A549 (cell line): ENCODE measurements at regions not wholly inside any gene's neighbourhood (a gene's known extent, or its start where the extent isn't known, plus 50 kb on each side); places are given as distances from the start of the nearest gene placed in this dataset.

Experiments used
- ATAC-seq, 2 experiments: fragments of 200-7000 bp in 1 of 2; fragments of >200 bp in 1 of 2; cut with Nextera tagmentation in 1 of 2; cut with Tn5 transposase in 1 of 2; 3 replicates each; pipeline versions ENCODE4 v1.8.0 to v1.9.1; 2018 to 2020; ENCODE audit warnings: mild to moderate bottlenecking in 1 of 2, moderate library complexity in 1 of 2
- CTCF ChIA-PET: fragments of 300-600 bp; sonication (Branson Sonifier 250); formaldehyde crosslinking; extraction: SDS; loops from one replicate; lab custom pipeline; 2021; ENCODE audit warnings: antibody characterized with exemption, inconsistent platforms; lab: Yijun Ruan, JAX
- POLR2A ChIA-PET: fragments of 350-600 bp; formaldehyde crosslinking; extraction: SDS; loops from one replicate; lab custom pipeline; 2021; ENCODE audit warnings: antibody characterized with exemption, inconsistent platforms; lab: Yijun Ruan, JAX
- DNase-seq, 2 experiments: peaks; one replicate each; pipeline versions ENCODE4 v3.0.0 to v3.0.0-alpha.2; 2011 to 2016; ENCODE audit warnings: low read depth in 1 of 2, low spot score in 1 of 2
- FAIRE-seq: peaks from 2 replicates; lab custom pipeline; 2011; peaks lifted over from hg19 to GRCh38; lab: Jason Lieb, UNC
- H3K27ac ChIP-seq, 2 experiments: fragments of >200 bp; sonication (Bioruptor Twin); formaldehyde crosslinking; 3 replicates each; pipeline ENCODE4 v1.5.1; 2016 to 2017
- H3K4me1 ChIP-seq: fragments of >200 bp; sonication (Bioruptor Twin); formaldehyde crosslinking; 3 replicates; pipeline ENCODE4 v1.6.1; 2016
- H3K4me2 ChIP-seq: fragments of >200 bp; sonication (Bioruptor Twin); formaldehyde crosslinking; 3 replicates; pipeline ENCODE4 v1.6.1; 2016
- H3K4me3 ChIP-seq: fragments of >200 bp; sonication (Bioruptor Twin); formaldehyde crosslinking; 3 replicates; pipeline ENCODE4 v1.5.1; 2016
- H3K9me3 ChIP-seq: fragments of >200 bp; sonication (Bioruptor Twin); formaldehyde crosslinking; 3 replicates; pipeline ENCODE4 v1.6.1; 2016
- CEBPB ChIP-seq, 2 experiments: fragments of >200 bp in 1 of 2; sonication (Bioruptor Twin) in 1 of 2; formaldehyde crosslinking in 1 of 2; IDR thresholded peaks; 2 replicates each; pipeline ENCODE4 v1.6.1; 2012 to 2016
- CHD2 ChIP-seq: fragments of 150-350 bp; IDR thresholded peaks from 2 replicates; pipeline ENCODE4 v1.6.1; 2014; ENCODE audit warnings: low read length; ENCODE audit not compliant: partially characterized antibody
- CHD4 ChIP-seq: fragments of 200-600 bp; sonication (generic); IDR thresholded peaks from 2 replicates; pipeline ENCODE4 v1.6.1; 2016; ENCODE audit warnings: antibody characterized with exemption, mild to moderate bottlenecking, borderline replicate concordance
- FOSB ChIP-seq: fragments of 250-450 bp; sonication (Bioruptor Pico); IDR thresholded peaks from 2 replicates; pipeline ENCODE4 v1.5.0; 2020; ENCODE audit warnings: mild to moderate bottlenecking, moderate library complexity
- FOSL2 ChIP-seq, 2 experiments: fragments of 450-650 bp in 1 of 2; fragments of >200 bp in 1 of 2; sonication (Bioruptor Twin) in 1 of 2; formaldehyde crosslinking; IDR thresholded peaks; 2 replicates each; pipeline versions ENCODE4 v1.5.0 to v1.6.1; 2016 to 2020; ENCODE audit warnings: mild to moderate bottlenecking in 1 of 2, moderate library complexity in 1 of 2
- FOXS1 ChIP-seq: fragments of 250-450 bp; sonication (Bioruptor Pico); IDR thresholded peaks from 2 replicates; pipeline ENCODE4 v1.5.0; 2020; ENCODE audit warnings: mild to moderate bottlenecking, moderate library complexity
- GATA3 ChIP-seq: IDR thresholded peaks from 2 replicates; pipeline ENCODE4 v1.6.1; 2012; ENCODE audit warnings: borderline replicate concordance
- HEYL ChIP-seq: fragments of 250-450 bp; sonication (Bioruptor Pico); IDR thresholded peaks from 2 replicates; pipeline ENCODE4 v1.8.0; 2021; ENCODE audit warnings: mild to moderate bottlenecking, moderate library complexity
- MAFK ChIP-seq: fragments of 450-650 bp; IDR thresholded peaks from 2 replicates; pipeline ENCODE4 v1.6.1; 2014; ENCODE audit not compliant: partially characterized antibody
- MAZ ChIP-seq: fragments of 150-350 bp; IDR thresholded peaks from 2 replicates; pipeline ENCODE4 v1.6.1; 2014; ENCODE audit warnings: antibody characterized with exemption, low read depth, low read length, borderline replicate concordance
- RAD21 ChIP-seq, 2 experiments: fragments of >200 bp in 1 of 2; sonication (Bioruptor Twin) in 1 of 2; formaldehyde crosslinking in 1 of 2; IDR thresholded peaks in 1 of 2; conservative IDR thresholded peaks in 1 of 2; 2 replicates in 1 of 2; 3 replicates in 1 of 2; pipeline ENCODE4 v1.6.1; 2012 to 2018; ENCODE audit warnings: inconsistent platforms in 1 of 2
- ZC3H11A ChIP-seq: fragments of 450-650 bp; IDR thresholded peaks from 2 replicates; pipeline ENCODE4 v1.6.1; 2014; ENCODE audit warnings: antibody characterized with exemption, mild to moderate bottlenecking
- ZNF302 ChIP-seq: fragments of 250-450 bp; sonication (Bioruptor Pico); IDR thresholded peaks from 2 replicates; pipeline ENCODE4 v1.9.0; 2021; ENCODE audit warnings: inconsistent platforms, mild to moderate bottlenecking, moderate library complexity
- WGBS: methylation state at CpG from one replicate; pipeline ENCODE4 v1.1.6; 2017; ENCODE audit errors: missing lambda C conversion rate; 5-methylcytosine and 5-hydroxymethylcytosine counted together
- TF ChIP-seq, protein P1 (sequence below): fragments of >200 bp; sonication (Bioruptor Twin); formaldehyde crosslinking; IDR thresholded peaks from 2 replicates; pipeline ENCODE4 v1.6.1; 2016
- TF ChIP-seq, protein P2 (sequence below): fragments of 200-600 bp; sonication (generic); IDR thresholded peaks from 2 replicates; pipeline ENCODE4 v1.6.1; 2016; ENCODE audit warnings: antibody characterized with exemption, mild to moderate bottlenecking, moderate library complexity
- TF ChIP-seq, protein P3 (sequence below): IDR thresholded peaks from 2 replicates; pipeline ENCODE4 v1.6.1; 2012
- TF ChIP-seq, protein P4 (sequence below): IDR thresholded peaks from 2 replicates; pipeline ENCODE4 v1.6.1; 2012; ENCODE audit warnings: low read depth, borderline replicate concordance
- TF ChIP-seq, protein P5 (sequence below): fragments of 150-350 bp; IDR thresholded peaks from 2 replicates; pipeline ENCODE4 v1.6.1; 2014; ENCODE audit warnings: low read depth, mild to moderate bottlenecking, low read length

DNA sequence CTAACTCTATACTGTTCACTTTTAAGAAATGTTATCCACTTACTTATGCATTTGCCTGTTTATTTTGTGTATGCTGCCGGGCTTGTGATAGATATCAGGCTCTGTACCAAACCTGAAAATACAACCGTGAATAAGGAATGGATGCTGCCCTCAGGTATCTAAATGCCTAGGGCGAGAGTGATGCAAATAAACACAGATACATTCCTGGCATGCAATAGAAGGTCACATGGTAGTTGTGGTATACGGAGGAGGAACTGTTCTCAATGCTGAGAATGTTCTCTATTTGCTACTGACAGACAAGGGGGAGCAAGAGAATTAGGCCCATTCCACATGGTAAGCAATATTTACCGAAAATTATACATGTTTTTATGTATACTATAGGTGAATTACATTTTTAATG is 227.8 kb downstream of the ICE1 start:
- WGBS, result 13% methylated on average over 5 of the region's 5 CpGs

DNA sequence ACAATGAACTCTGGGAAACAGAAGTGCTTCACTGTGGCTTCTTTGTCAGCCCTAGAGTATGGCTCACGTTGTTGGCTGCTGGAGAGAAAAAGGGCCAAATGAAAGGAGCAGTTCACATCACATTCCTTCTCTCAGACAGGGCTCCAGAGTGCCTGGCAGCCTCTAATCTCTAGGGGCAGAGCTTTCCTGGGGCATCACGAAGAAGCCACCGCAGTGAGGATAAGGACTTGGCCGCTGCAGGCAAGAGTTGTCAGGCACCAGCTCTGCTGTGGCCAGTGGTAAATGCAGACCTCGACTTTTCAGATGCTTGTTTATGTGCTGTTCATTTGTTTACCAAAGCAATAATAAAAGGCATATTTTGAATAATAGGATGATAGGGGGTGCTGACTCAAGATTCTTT is 227.2 kb downstream of the ICE1 start:
- TF ChIP-seq CEBPB (IDR thresholded peaks at IDR 0.05) (no peak), FOXS1 (CRISPR knock-in tag) (no peak), GATA3 (no peak), HEYL (CRISPR knock-in tag) (no peak), CHD2 (no peak), ZC3H11A (no peak), ZNF302 (CRISPR knock-in tag) (no peak), RAD21 (conservative IDR thresholded peaks at IDR 0.05 in 1 of 2, IDR thresholded peaks at IDR 0.05 in 1 of 2) (no peak)
- TF ChIP-seq, protein P1, sequence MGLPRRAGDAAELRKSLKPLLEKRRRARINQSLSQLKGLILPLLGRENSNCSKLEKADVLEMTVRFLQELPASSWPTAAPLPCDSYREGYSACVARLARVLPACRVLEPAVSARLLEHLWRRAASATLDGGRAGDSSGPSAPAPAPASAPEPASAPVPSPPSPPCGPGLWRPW, result no peak
- TF ChIP-seq, protein P2, sequence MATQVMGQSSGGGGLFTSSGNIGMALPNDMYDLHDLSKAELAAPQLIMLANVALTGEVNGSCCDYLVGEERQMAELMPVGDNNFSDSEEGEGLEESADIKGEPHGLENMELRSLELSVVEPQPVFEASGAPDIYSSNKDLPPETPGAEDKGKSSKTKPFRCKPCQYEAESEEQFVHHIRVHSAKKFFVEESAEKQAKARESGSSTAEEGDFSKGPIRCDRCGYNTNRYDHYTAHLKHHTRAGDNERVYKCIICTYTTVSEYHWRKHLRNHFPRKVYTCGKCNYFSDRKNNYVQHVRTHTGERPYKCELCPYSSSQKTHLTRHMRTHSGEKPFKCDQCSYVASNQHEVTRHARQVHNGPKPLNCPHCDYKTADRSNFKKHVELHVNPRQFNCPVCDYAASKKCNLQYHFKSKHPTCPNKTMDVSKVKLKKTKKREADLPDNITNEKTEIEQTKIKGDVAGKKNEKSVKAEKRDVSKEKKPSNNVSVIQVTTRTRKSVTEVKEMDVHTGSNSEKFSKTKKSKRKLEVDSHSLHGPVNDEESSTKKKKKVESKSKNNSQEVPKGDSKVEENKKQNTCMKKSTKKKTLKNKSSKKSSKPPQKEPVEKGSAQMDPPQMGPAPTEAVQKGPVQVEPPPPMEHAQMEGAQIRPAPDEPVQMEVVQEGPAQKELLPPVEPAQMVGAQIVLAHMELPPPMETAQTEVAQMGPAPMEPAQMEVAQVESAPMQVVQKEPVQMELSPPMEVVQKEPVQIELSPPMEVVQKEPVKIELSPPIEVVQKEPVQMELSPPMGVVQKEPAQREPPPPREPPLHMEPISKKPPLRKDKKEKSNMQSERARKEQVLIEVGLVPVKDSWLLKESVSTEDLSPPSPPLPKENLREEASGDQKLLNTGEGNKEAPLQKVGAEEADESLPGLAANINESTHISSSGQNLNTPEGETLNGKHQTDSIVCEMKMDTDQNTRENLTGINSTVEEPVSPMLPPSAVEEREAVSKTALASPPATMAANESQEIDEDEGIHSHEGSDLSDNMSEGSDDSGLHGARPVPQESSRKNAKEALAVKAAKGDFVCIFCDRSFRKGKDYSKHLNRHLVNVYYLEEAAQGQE, result no peak
- TF ChIP-seq, protein P3, sequence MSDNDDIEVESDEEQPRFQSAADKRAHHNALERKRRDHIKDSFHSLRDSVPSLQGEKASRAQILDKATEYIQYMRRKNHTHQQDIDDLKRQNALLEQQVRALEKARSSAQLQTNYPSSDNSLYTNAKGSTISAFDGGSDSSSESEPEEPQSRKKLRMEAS, result no peak
- TF ChIP-seq, all 56 proteins: peak for 0
- POLR2A ChIA-PET, result no interaction called here
- Histone ChIP-seq H3K4me2 (no peak overlapping the region), H3K4me3 (no peak overlapping the region), H3K4me1 (no peaks in the 10 kb centered on the region), H3K9me3 (no peaks in the 10 kb centered on the region), H3K27ac (no peak overlapping the region)
- CTCF ChIA-PET, result no interaction called here
- DNase-seq (no peak), FAIRE-seq (no peak), ATAC-seq (no peak)
- WGBS, result 6% methylated on average over 5 of the region's 5 CpGs

More for the DNA sequence above, 227.8 kb downstream of the ICE1 start:
- DNase-seq (no peak), ATAC-seq (no peak; a peak in 1 of 6 replicates), FAIRE-seq (no peak)
- no peak overlapping the region for H3K4me2 ChIP-seq
- no peaks in the 10 kb centered on the region for H3K9me3 ChIP-seq
- ChIA-PET POLR2A (no interaction called here), CTCF (no interaction called here)
- H3K4me3 ChIP-seq, result no peak overlapping the region
- no peak overlapping the region for H3K27ac ChIP-seq
- H3K4me1 ChIP-seq, result no peaks in the 10 kb centered on the region
- TF ChIP-seq, protein P4, sequence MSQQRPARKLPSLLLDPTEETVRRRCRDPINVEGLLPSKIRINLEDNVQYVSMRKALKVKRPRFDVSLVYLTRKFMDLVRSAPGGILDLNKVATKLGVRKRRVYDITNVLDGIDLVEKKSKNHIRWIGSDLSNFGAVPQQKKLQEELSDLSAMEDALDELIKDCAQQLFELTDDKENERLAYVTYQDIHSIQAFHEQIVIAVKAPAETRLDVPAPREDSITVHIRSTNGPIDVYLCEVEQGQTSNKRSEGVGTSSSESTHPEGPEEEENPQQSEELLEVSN, result no peak
- TF ChIP-seq FOSB (CRISPR knock-in tag) (no peak), MAZ (no peak), FOSL2 (IDR thresholded peaks at IDR 0.05) (no peak), FOSL2 (CRISPR knock-in tag; IDR thresholded peaks at IDR 0.05) (no peak), CHD4 (no peak)

DNA sequence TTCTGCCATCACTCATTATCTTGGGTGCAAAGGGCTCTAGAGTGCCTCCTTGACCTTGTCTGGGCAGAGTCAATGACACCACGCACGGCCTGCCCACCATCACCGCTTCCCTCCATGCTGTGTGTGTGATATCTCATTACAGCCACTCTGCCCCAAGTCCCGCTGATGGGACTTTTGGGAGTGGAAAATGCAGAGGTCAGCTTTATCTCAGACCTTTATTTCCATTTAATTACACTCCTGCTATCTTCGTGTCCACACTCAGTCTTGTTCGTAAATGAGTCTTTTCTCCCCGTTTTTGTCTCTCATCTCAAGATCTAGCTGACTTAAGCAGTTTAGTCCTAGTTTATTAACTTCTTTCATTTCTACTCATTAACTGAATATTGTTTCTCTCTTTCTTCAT is 226.2 kb downstream of the ICE1 start:
- H3K4me1 ChIP-seq, result no peaks in the 10 kb centered on the region
- H3K4me3 ChIP-seq, result no peak overlapping the region
- FAIRE-seq, result no peak
- no peak overlapping the region for H3K27ac ChIP-seq
- ChIA-PET CTCF (no interaction called here), POLR2A (no interaction called here)
- DNase-seq, result no peak
- TF ChIP-seq, protein P5, sequence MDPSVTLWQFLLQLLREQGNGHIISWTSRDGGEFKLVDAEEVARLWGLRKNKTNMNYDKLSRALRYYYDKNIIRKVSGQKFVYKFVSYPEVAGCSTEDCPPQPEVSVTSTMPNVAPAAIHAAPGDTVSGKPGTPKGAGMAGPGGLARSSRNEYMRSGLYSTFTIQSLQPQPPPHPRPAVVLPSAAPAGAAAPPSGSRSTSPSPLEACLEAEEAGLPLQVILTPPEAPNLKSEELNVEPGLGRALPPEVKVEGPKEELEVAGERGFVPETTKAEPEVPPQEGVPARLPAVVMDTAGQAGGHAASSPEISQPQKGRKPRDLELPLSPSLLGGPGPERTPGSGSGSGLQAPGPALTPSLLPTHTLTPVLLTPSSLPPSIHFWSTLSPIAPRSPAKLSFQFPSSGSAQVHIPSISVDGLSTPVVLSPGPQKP, result no peak
- TF ChIP-seq MAFK, result peak; percentile 66
- no peak overlapping the region for H3K4me2 ChIP-seq
- no peaks in the 10 kb centered on the region for H3K9me3 ChIP-seq
- no peak for ATAC-seq
- 7% methylated on average over 7 of the region's 7 CpGs for WGBS
